ENCODE measurements at regions not wholly inside any gene's neighbourhood (a gene's known extent, or its start where the extent isn't known, plus 50 kb on each side); places are given as distances from the start of the nearest gene placed in this dataset.

GRCh38 chr12:97921979-97922722, 459.5 kb downstream of the RMST start:
- no peak overlapping the region for H3K9ac ChIP-seq (ENCODE audit: control insufficient read depth, insufficient read depth, low read length)
- no peaks in the 10 kb centered on the region for H3K4me1 ChIP-seq (ENCODE audit: control insufficient read depth, insufficient read depth, low read length)
- no peaks in the 10 kb centered on the region for H3K79me2 ChIP-seq (ENCODE audit: control insufficient read depth, insufficient read depth, low read length)
- no peak for DNase-seq (ENCODE audit: low read depth, low spot score)
- H3K27me3 ChIP-seq (replicated peaks in 1 of 2; ENCODE audit: control insufficient read depth in 2 of 2, insufficient read depth in 2 of 2, low read length in 1 of 2), result no peaks in the 10 kb centered on the region
- ChIA-PET CTCF (interaction anchor here (0.7 kb wide), 1 partner anchor 65 kb away, joined by 3 read pairs; no protein-coding TSS in a partner anchor), POLR2A (no interaction called here), SMC1A (ENCODE audit: uncharacterized antibody, unreplicated experiment) (interaction anchor here (0.6 kb wide), 1 partner anchor 13 kb away, joined by 3 read pairs; no protein-coding TSS in a partner anchor), RAD21 (ENCODE audit: unreplicated experiment) (no interaction called here)
- H3K4me2 ChIP-seq (ENCODE audit: control insufficient read depth, insufficient read depth), result no peak overlapping the region
- ATAC-seq, result no peak
- no peak overlapping the region for H3K27ac ChIP-seq (ENCODE audit: control insufficient read depth, insufficient read depth)
- intact Hi-C loops (cut with micrococcal nuclease; ENCODE audit: unreplicated experiment) (no loop called here), in situ Hi-C loops (cut with MboI) (no loop called here)
- no peaks in the 10 kb centered on the region for H3K9me3 ChIP-seq (replicated peaks; ENCODE audit: control insufficient read depth, insufficient read depth, low read length)
- H2AFZ ChIP-seq (ENCODE audit: control insufficient read depth, low read depth, low read length), result no peak overlapping the region
- H3K36me3 ChIP-seq (ENCODE audit: control insufficient read depth in 2 of 2, insufficient read depth in 2 of 2, low read length in 1 of 2), result no peaks in the 10 kb centered on the region
- FAIRE-seq, result no peak
- no TSS peak for BruUV-seq (replicated peaks)
- H4K20me1 ChIP-seq (ENCODE audit: control insufficient read depth, insufficient read depth), result no peaks in the 10 kb centered on the region
- no peak overlapping the region for H3K4me3 ChIP-seq
- WGBS (ENCODE audit: insufficient coverage, insufficient replicate concordance, low lambda C conversion rate, missing lambda C conversion rate), result 5% methylated on average over 1 of the region's 1 CpG
- TF ChIP-seq BRCA1 (IDR thresholded peaks at IDR 0.05; ENCODE audit: low read depth, low read length), result no peak
- TF ChIP-seq ZBTB11 (CRISPR knock-in tag; IDR thresholded peaks at IDR 0.05), result no peak
- TF ChIP-seq GATAD2B (conservative IDR thresholded peaks at IDR 0.05; ENCODE audit: low read depth), result no peak
- TF ChIP-seq RELA (IDR thresholded peaks at IDR 0.05; ENCODE audit: borderline replicate concordance, partially characterized antibody), result no peak
- TF ChIP-seq JUNB (IDR thresholded peaks at IDR 0.05), result no peak
- no peak for TF ChIP-seq SMARCA5 (IDR thresholded peaks at IDR 0.05)
- TF ChIP-seq CREM (IDR thresholded peaks at IDR 0.05; ENCODE audit: low read depth), result no peak
- TF ChIP-seq ZBED1 (IDR thresholded peaks at IDR 0.05; ENCODE audit: borderline replicate concordance), result no peak
- TF ChIP-seq SIN3A (IDR thresholded peaks at IDR 0.05; ENCODE audit: low read depth, low read length), result no peak
- no peak for TF ChIP-seq PKNOX1 (IDR thresholded peaks at IDR 0.05)
- TF ChIP-seq PRDM15 (CRISPR knock-in tag; IDR thresholded peaks at IDR 0.05), result no peak
- TF ChIP-seq CHD1 (IDR thresholded peaks at IDR 0.05; ENCODE audit: low read depth, low read length), result no peak
- TF ChIP-seq REST (IDR thresholded peaks at IDR 0.05; ENCODE audit: low read depth, low read length), result no peak
